ENCODE measurements at regions not wholly inside any gene's neighbourhood (a gene's known extent, or its start where the extent isn't known, plus 50 kb on each side); places are given as distances from the start of the nearest gene placed in this dataset.

GRCh38 chr18:73780218-73780617, 367.4 kb downstream of the FBXO15 start:
- 92 to 93% methylated on average over 7 of the region's 7 CpGs for WGBS, 2 donors
- no peak for TF ChIP-seq POLR2A (IDR thresholded peaks at IDR 0.05)
- TF ChIP-seq CTCF (IDR thresholded peaks at IDR 0.05): no peak
- H3K4me3 ChIP-seq (ENCODE audit: low read depth, poor library complexity, severe bottlenecking): no peak overlapping the region
- intact Hi-C loops (cut with DNase I; ENCODE audit: low total_unique reads): no loop called here
- DNase-seq (ENCODE audit: low spot score in 2 of 2): no peak

- intact Hi-C loops (cut with DNase I; ENCODE audit: low total_unique reads): no loop called here
- DNase-seq (ENCODE audit: low spot score in 2 of 2): no peak
- TF ChIP-seq POLR2A (IDR thresholded peaks at IDR 0.05) (no peak), CTCF (IDR thresholded peaks at IDR 0.05) (no peak)
- no peak overlapping the region for H3K4me3 ChIP-seq (ENCODE audit: low read depth, poor library complexity, severe bottlenecking)
- WGBS, 2 donors: 25 to 27% methylated on average over 2 of the region's 2 CpGs
Measured at GRCh38 chr18:73778032-73778359, 369.6 kb downstream of the FBXO15 start.

- 17 to 24% methylated on average over 1 of the region's 1 CpG for WGBS, 2 donors
- intact Hi-C loops (cut with DNase I; ENCODE audit: low total_unique reads): no loop called here
- DNase-seq (ENCODE audit: low spot score in 2 of 2): no peak
- H3K4me3 ChIP-seq (ENCODE audit: low read depth, poor library complexity, severe bottlenecking): no peak overlapping the region
- TF ChIP-seq CTCF (IDR thresholded peaks at IDR 0.05): no peak
- TF ChIP-seq POLR2A (IDR thresholded peaks at IDR 0.05): no peak
Measured at GRCh38 chr18:73777356-73778031, 370.1 kb downstream of the FBXO15 start.

- no peak for TF ChIP-seq POLR2A (IDR thresholded peaks at IDR 0.05)
- no peak for TF ChIP-seq CTCF (IDR thresholded peaks at IDR 0.05)
- H3K4me3 ChIP-seq (ENCODE audit: low read depth, poor library complexity, severe bottlenecking): no peak overlapping the region
- peak in 1 of 2 donors; percentile 23 for DNase-seq (ENCODE audit: low spot score in 2 of 2)
- intact Hi-C loops (cut with DNase I; ENCODE audit: low total_unique reads): no loop called here
- 42 to 60% methylated on average over 17 of the region's 17 CpGs for WGBS, 2 donors
Measured at GRCh38 chr18:73774811-73775509, 372.7 kb downstream of the FBXO15 start.

GRCh38 chr18:73768043-73768442, 379.6 kb downstream of the FBXO15 start:
- 60 to 62% methylated on average over 6 of the region's 6 CpGs for WGBS, 2 donors
- no peak for DNase-seq (ENCODE audit: low spot score in 2 of 2)
- no peak for TF ChIP-seq POLR2A (IDR thresholded peaks at IDR 0.05)
- TF ChIP-seq CTCF (IDR thresholded peaks at IDR 0.05): no peak
- intact Hi-C loops (cut with DNase I; ENCODE audit: low total_unique reads): no loop called here
- H3K4me3 ChIP-seq (ENCODE audit: low read depth, poor library complexity, severe bottlenecking): no peak overlapping the region
